Parathyroid adenoma (tissue), 2 donors: ENCODE measurements at regions not wholly inside any gene's neighbourhood (a gene's known extent, or its start where the extent isn't known, plus 50 kb on each side); places are given as distances from the start of the nearest gene placed in this dataset.
"Not testable (repeated sequence)": the region's sequence is repeated elsewhere in the genome, so short reads cannot be mapped to it uniquely, and the experiment has no call there.

Experiments used
- H2AFZ ChIP-seq: fragments of 300-600 bp; sonication (generic); one replicate; pipeline ENCODE4 v1.7.0; 2017; ENCODE audit warnings: antibody characterized with exemption, mild to moderate bottlenecking
- H3K27ac ChIP-seq: fragments of 300-600 bp; sonication (generic); one replicate; pipeline ENCODE4 v1.7.0; 2017
- H3K27me3 ChIP-seq: fragments of 300-600 bp; sonication (generic); one replicate; pipeline ENCODE4 v1.7.0; 2017; ENCODE audit warnings: low read length; ENCODE audit not compliant: control insufficient read depth, insufficient read depth
- H3K36me3 ChIP-seq: fragments of 300-600 bp; sonication (generic); one replicate; pipeline ENCODE4 v1.7.0; 2017; ENCODE audit warnings: low read length; ENCODE audit not compliant: control insufficient read depth, insufficient read depth
- H3K4me1 ChIP-seq: fragments of 300-600 bp; sonication (generic); one replicate; pipeline ENCODE4 v1.7.0; 2017; ENCODE audit warnings: control low read depth
- H3K4me2 ChIP-seq: fragments of 300-600 bp; sonication (generic); one replicate; pipeline ENCODE4 v1.7.0; 2017; ENCODE audit warnings: low read length
- H3K4me3 ChIP-seq: fragments of 300-600 bp; sonication (generic); one replicate; pipeline ENCODE4 v1.7.0; 2017; ENCODE audit warnings: low read depth, low read length
- H3K79me2 ChIP-seq: fragments of 300-600 bp; sonication (generic); one replicate; pipeline ENCODE4 v1.7.0; 2017; ENCODE audit warnings: control low read depth
- H3K9ac ChIP-seq: fragments of 300-600 bp; sonication (generic); one replicate; pipeline ENCODE4 v1.7.0; 2017; ENCODE audit warnings: mild to moderate bottlenecking
- H3K9me3 ChIP-seq: fragments of 300-600 bp; sonication (generic); one replicate; pipeline ENCODE4 v1.7.0; 2017; ENCODE audit warnings: low read length; ENCODE audit not compliant: control insufficient read depth
- TF ChIP-seq, protein P1 (sequence below): fragments of 300-600 bp; sonication (generic); IDR thresholded peaks from one replicate; pipeline ENCODE4 v1.7.0; 2017; ENCODE audit warnings: antibody characterized with exemption, mild to moderate bottlenecking
- donor health status: primary hyperparathyroidism.

DNA sequence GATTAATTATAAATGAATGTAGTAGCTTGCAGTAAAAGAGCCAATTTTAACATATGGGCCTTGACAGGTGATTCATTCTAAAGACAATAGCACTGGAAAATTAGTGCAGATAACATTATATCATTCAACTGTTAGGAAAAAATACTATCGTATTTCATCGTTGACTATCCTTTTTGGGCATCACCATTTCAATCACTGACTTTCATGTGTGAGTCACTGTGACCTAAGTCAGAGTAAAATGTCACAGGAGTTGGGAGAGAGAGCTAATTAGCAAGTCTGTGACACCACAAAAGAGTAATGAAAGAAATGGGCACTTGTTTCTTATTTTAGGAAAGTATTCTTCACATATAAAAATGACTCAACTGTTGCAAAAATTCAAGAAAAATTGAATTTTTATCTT is 253.8 kb upstream of the CNTN5 start:
- no peaks in the 10 kb centered on the region for H3K27me3 ChIP-seq
- TF ChIP-seq, protein P1, sequence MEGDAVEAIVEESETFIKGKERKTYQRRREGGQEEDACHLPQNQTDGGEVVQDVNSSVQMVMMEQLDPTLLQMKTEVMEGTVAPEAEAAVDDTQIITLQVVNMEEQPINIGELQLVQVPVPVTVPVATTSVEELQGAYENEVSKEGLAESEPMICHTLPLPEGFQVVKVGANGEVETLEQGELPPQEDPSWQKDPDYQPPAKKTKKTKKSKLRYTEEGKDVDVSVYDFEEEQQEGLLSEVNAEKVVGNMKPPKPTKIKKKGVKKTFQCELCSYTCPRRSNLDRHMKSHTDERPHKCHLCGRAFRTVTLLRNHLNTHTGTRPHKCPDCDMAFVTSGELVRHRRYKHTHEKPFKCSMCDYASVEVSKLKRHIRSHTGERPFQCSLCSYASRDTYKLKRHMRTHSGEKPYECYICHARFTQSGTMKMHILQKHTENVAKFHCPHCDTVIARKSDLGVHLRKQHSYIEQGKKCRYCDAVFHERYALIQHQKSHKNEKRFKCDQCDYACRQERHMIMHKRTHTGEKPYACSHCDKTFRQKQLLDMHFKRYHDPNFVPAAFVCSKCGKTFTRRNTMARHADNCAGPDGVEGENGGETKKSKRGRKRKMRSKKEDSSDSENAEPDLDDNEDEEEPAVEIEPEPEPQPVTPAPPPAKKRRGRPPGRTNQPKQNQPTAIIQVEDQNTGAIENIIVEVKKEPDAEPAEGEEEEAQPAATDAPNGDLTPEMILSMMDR = no peak
- no peak overlapping the region for H3K9ac ChIP-seq
- no peak overlapping the region for H2AFZ ChIP-seq
- H3K9me3 ChIP-seq = no peaks in the 10 kb centered on the region
- H3K4me3 ChIP-seq = no peak overlapping the region
- H3K27ac ChIP-seq = no peak overlapping the region
- no peaks in the 10 kb centered on the region for H3K36me3 ChIP-seq
- H3K4me2 ChIP-seq = no peak overlapping the region
- H3K4me1 ChIP-seq = no peaks in the 10 kb centered on the region
- H3K79me2 ChIP-seq = no peaks in the 10 kb centered on the region

DNA sequence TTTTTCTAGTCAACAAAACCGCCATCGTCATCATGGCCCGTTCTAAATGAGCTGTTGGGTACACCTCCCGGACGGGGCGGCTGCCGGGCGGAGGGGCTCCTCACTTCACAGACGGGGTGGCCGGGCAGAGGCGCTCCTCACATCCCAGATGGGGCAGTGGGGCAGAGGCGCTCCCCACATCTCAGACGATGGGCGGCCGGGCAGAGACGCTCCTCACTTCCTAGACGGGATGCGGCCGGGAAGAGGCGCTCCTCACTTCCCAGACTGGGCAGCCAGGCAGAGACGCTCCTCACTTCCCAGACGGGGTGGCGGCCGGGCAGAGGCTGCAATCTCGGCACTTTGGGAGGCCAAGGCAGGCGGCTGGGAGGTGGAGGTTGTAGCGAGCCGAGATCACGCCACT is 250.7 kb upstream of the CNTN5 start:
- H3K4me3 ChIP-seq, H3K79me2 ChIP-seq, H3K9me3 ChIP-seq, H3K9ac ChIP-seq, H3K36me3 ChIP-seq, H3K27ac ChIP-seq, H3K4me1 ChIP-seq, H3K4me2 ChIP-seq, H3K27me3 ChIP-seq, H2AFZ ChIP-seq: not testable (repeated sequence)

DNA sequence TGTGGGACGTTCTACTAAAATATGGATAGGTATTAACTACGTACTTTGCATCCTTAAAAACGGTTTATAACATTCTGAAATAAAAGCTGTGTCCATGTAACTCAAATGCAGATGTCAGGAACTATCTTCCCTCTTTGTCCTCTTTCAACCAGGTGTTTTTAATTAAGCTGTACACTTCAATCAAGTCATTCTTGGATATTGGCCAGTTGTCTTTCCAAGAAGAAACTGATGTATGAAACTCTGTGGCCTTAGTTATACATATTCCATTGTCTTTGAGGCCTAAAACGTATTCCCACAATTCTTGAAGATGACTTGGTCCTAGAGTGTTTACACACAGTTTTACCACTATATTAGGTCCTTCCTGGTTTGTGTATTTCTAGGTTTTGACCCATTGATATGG is 249.0 kb upstream of the CNTN5 start:
- H3K36me3 ChIP-seq = no peaks in the 10 kb centered on the region
- no peaks in the 10 kb centered on the region for H3K9me3 ChIP-seq
- no peaks in the 10 kb centered on the region for H3K4me1 ChIP-seq
- no peak overlapping the region for H3K27ac ChIP-seq
- H3K79me2 ChIP-seq = no peaks in the 10 kb centered on the region
- no peak overlapping the region for H3K4me3 ChIP-seq
- no peaks in the 10 kb centered on the region for H3K27me3 ChIP-seq
- H3K9ac ChIP-seq = no peak overlapping the region
- no peak overlapping the region for H2AFZ ChIP-seq
- no peak overlapping the region for H3K4me2 ChIP-seq
- TF ChIP-seq, protein P1 = no peak

DNA sequence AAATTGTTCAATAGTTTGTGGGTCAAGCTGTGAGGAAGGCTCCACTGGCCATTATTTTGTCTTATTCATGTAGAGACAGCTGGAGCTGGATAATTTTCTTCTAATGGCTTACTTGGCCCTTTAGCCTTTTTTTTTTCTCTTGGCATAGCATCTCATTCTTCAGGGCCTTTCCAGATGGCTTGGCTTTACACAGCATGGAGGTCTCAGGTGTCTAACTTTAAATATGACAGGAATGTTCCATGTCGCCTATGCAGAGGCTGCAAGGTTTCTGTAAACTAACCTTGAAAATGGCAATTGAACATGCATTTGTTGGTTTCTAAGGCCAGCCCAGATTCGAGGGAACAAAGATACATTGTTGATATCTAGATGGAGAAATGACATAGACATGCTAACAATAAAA is 247.9 kb upstream of the CNTN5 start:
- no peaks in the 10 kb centered on the region for H3K79me2 ChIP-seq
- H3K9me3 ChIP-seq = no peaks in the 10 kb centered on the region
- H3K9ac ChIP-seq = no peak overlapping the region
- H3K36me3 ChIP-seq = no peaks in the 10 kb centered on the region
- H3K4me1 ChIP-seq = no peaks in the 10 kb centered on the region
- H3K4me3 ChIP-seq = no peak overlapping the region
- TF ChIP-seq, protein P1 = no peak
- no peak overlapping the region for H2AFZ ChIP-seq
- no peak overlapping the region for H3K27ac ChIP-seq
- no peak overlapping the region for H3K4me2 ChIP-seq
- H3K27me3 ChIP-seq = no peaks in the 10 kb centered on the region

DNA sequence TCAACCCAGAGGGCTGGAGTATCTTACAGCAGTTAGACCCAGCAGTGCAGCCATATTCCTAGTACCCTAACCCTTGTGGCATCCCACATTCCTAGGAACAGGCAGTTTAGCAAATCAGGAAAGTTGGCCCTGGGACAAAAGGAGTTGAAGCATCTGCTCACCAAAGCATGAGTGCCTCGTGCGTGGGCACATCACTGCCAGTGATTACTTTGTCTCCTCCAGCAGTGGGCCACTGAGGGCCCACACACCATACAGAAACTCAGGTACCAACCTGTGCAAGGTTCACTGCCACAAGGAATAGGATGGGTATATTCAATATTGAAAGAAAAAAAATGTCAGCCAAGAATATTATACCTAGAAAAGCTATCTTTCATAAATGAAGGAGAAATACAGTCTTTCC is 227.5 kb upstream of the CNTN5 start:
- TF ChIP-seq, protein P1 = no peak
- Histone ChIP-seq H3K9ac (no peak overlapping the region), H2AFZ (no peak overlapping the region), H3K4me2 (no peak overlapping the region), H3K4me3 (no peak overlapping the region), H3K27me3 (no peaks in the 10 kb centered on the region), H3K27ac (no peak overlapping the region), H3K79me2 (no peaks in the 10 kb centered on the region), H3K36me3 (no peaks in the 10 kb centered on the region), H3K9me3 (no peaks in the 10 kb centered on the region), H3K4me1 (no peaks in the 10 kb centered on the region)
